SKM-1 (cell line): ENCODE measurements at regions not wholly inside any gene's neighbourhood (a gene's known extent, or its start where the extent isn't known, plus 50 kb on each side); places are given as distances from the start of the nearest gene placed in this dataset.

Source experiments
- DNase-seq: peaks from one replicate; lab custom pipeline; 2025; ENCODE audit not compliant: unreplicated experiment; lab: John Stamatoyannopoulos, UW

- DNase-seq: no peak
Measured at GRCh38 chr20:60359010-60359409, 400.8 kb downstream of the CDH26 start.

GRCh38 chr20:60361761-60362395 is 403.7 kb downstream of the CDH26 start:
- no peak for DNase-seq

- DNase-seq: no peak
Measured at GRCh38 chr20:60362531-60362930, 404.3 kb downstream of the CDH26 start.

GRCh38 chr20:60363698-60364097 is 405.5 kb downstream of the CDH26 start:
- no peak for DNase-seq

GRCh38 chr20:60365064-60365666 is 406.9 kb downstream of the CDH26 start:
- DNase-seq: no peak

- no peak for DNase-seq
Measured at GRCh38 chr20:60365882-60366281, 407.7 kb downstream of the CDH26 start.

- DNase-seq: no peak
Measured at GRCh38 chr20:60371384-60371783, 413.2 kb downstream of the CDH26 start.

- no peak for DNase-seq
Measured at GRCh38 chr20:60372275-60372674, 414.1 kb downstream of the CDH26 start.

- no peak for DNase-seq
Measured at GRCh38 chr20:60372822-60373221, 414.6 kb downstream of the CDH26 start.

GRCh38 chr20:60378620-60379019 is 420.4 kb downstream of the CDH26 start:
- DNase-seq: no peak

GRCh38 chr20:60381643-60382400 is 423.6 kb downstream of the CDH26 start:
- DNase-seq: no peak

- no peak for DNase-seq
Measured at GRCh38 chr20:60389441-60389840, 431.2 kb downstream of the CDH26 start.

- no peak for DNase-seq
Measured at GRCh38 chr20:60389882-60390281, 431.7 kb downstream of the CDH26 start.

GRCh38 chr20:60395991-60396390 is 437.8 kb downstream of the CDH26 start:
- DNase-seq: no peak

GRCh38 chr20:60400567-60400966 is 442.3 kb downstream of the CDH26 start:
- DNase-seq: no peak

- DNase-seq: no peak
Measured at GRCh38 chr20:60402189-60403058, 444.2 kb downstream of the CDH26 start.

GRCh38 chr20:60403105-60403741 is 445.0 kb downstream of the CDH26 start:
- DNase-seq: no peak

GRCh38 chr20:60407011-60407771 is 449.0 kb downstream of the CDH26 start:
- DNase-seq: no peak

- no peak for DNase-seq
Measured at GRCh38 chr20:60407938-60408337, 449.7 kb downstream of the CDH26 start.

GRCh38 chr20:60408435-60408834 is 450.2 kb downstream of the CDH26 start:
- DNase-seq: no peak
